NOMO-1 treated with DMSO at 0.1 percent for 48 hours (cell line): ENCODE measurements at regions not wholly inside any gene's neighbourhood (a gene's known extent, or its start where the extent isn't known, plus 50 kb on each side); places are given as distances from the start of the nearest gene placed in this dataset.

Source experiments
- DNase-seq: peaks from one replicate; lab custom pipeline; 2025; ENCODE audit not compliant: unreplicated experiment; lab: John Stamatoyannopoulos, UW

- DNase-seq, result no peak
Observed at GRCh38 chr1:98427664-98428063, 233.9 kb upstream of the SNX7 start.

GRCh38 chr1:98426092-98426491 is 235.4 kb upstream of the SNX7 start:
- DNase-seq, result no peak

GRCh38 chr1:98422816-98423215 is 238.7 kb upstream of the SNX7 start:
- DNase-seq, result no peak

- no peak for DNase-seq
Observed at GRCh38 chr1:98421085-98421435, 240.5 kb upstream of the SNX7 start.

GRCh38 chr1:98420376-98421084 is 241.0 kb upstream of the SNX7 start:
- DNase-seq, result no peak

- DNase-seq, result no peak
Observed at GRCh38 chr1:98417820-98418219, 243.7 kb upstream of the SNX7 start.

GRCh38 chr1:98410082-98410481 is 251.4 kb upstream of the SNX7 start:
- no peak for DNase-seq

GRCh38 chr1:98406352-98407088 is 255.0 kb upstream of the SNX7 start:
- DNase-seq, result no peak

GRCh38 chr1:98405581-98406074 is 255.9 kb upstream of the SNX7 start:
- DNase-seq, result no peak

GRCh38 chr1:98404866-98405265 is 256.7 kb upstream of the SNX7 start:
- DNase-seq, result no peak

- peak; percentile 28 for DNase-seq
Observed at GRCh38 chr1:98403963-98404480, 257.5 kb upstream of the SNX7 start.

- peak; percentile 21 for DNase-seq
Observed at GRCh38 chr1:98402860-98403259, 258.7 kb upstream of the SNX7 start.

- DNase-seq, result no peak
Observed at GRCh38 chr1:98400446-98400845, 261.1 kb upstream of the SNX7 start.

GRCh38 chr1:98399218-98399617 is 262.3 kb upstream of the SNX7 start:
- no peak for DNase-seq

- DNase-seq, result no peak
Observed at GRCh38 chr1:98398649-98399048, 262.9 kb upstream of the SNX7 start.

GRCh38 chr1:98398092-98398491 is 263.4 kb upstream of the SNX7 start:
- DNase-seq, result no peak

GRCh38 chr1:98393719-98394118 is 267.8 kb upstream of the SNX7 start:
- DNase-seq, result no peak

GRCh38 chr1:98391175-98391574 is 270.3 kb upstream of the SNX7 start:
- DNase-seq, result no peak

- DNase-seq, result no peak
Observed at GRCh38 chr1:98389809-98390208, 271.7 kb upstream of the SNX7 start.

- peak; percentile 9 for DNase-seq
Observed at GRCh38 chr1:98388441-98388840, 273.1 kb upstream of the SNX7 start.

GRCh38 chr1:98387701-98388100 is 273.8 kb upstream of the SNX7 start:
- DNase-seq, result no peak

- DNase-seq, result no peak
Observed at GRCh38 chr1:98386675-98387440, 274.7 kb upstream of the SNX7 start.
